Stimulated activated naive CD4-positive, alpha-beta T cell (primary cell): ENCODE measurements at regions not wholly inside any gene's neighbourhood (a gene's known extent, or its start where the extent isn't known, plus 50 kb on each side); places are given as distances from the start of the nearest gene placed in this dataset.

ENCODE experiments used
- DNase-seq, 6 experiments: peaks; one replicate each; lab custom pipeline; 2025; lab: John Stamatoyannopoulos, UW

- DNase-seq, result no peak
These were observed 274.4 kb downstream of the PTBP2 start for GRCh38 chr1:96996001-96996400.

GRCh38 chr1:96997717-96998116 lies 276.1 kb downstream of the PTBP2 start:
- no peak for DNase-seq

- DNase-seq, result no peak
These were observed 276.9 kb downstream of the PTBP2 start for GRCh38 chr1:96998466-96998865.

GRCh38 chr1:96999191-96999590 lies 277.6 kb downstream of the PTBP2 start:
- DNase-seq, result no peak

- no peak for DNase-seq
These were observed 282.5 kb downstream of the PTBP2 start for GRCh38 chr1:97004054-97004453.

- DNase-seq, result no peak
These were observed 283.2 kb downstream of the PTBP2 start for GRCh38 chr1:97004743-97005142.

GRCh38 chr1:97006044-97006661 lies 284.6 kb downstream of the PTBP2 start:
- DNase-seq, result no peak

- DNase-seq, result no peak
These were observed 286.4 kb downstream of the PTBP2 start for GRCh38 chr1:97007840-97008604.

- no peak for DNase-seq
These were observed 289.1 kb downstream of the PTBP2 start for GRCh38 chr1:97010566-97011264.

- no peak for DNase-seq
These were observed 291.6 kb downstream of the PTBP2 start for GRCh38 chr1:97013136-97013535.

GRCh38 chr1:97013941-97014340 lies 292.4 kb downstream of the PTBP2 start:
- DNase-seq, result no peak

- DNase-seq, result no peak
These were observed 292.8 kb downstream of the PTBP2 start for GRCh38 chr1:97014426-97014825.

GRCh38 chr1:97017895-97018294 lies 296.3 kb downstream of the PTBP2 start:
- no peak for DNase-seq
